Endothelial cell (in vitro differentiated cells): ENCODE measurements at regions not wholly inside any gene's neighbourhood (a gene's known extent, or its start where the extent isn't known, plus 50 kb on each side); places are given as distances from the start of the nearest gene placed in this dataset.

Experiments used
- DNase-seq: peaks from one replicate; pipeline ENCODE4 v3.0.0; 2021; ENCODE audit warnings: low spot score
- H3K27ac Mint-ChIP-seq: one replicate; pipeline ENCODE4 v1.8.0; 2021; ENCODE audit warnings: mixed read lengths, inconsistent platforms; ENCODE audit not compliant: unreplicated experiment
- H3K27me3 Mint-ChIP-seq: one replicate; pipeline ENCODE4 v1.8.0; 2021; ENCODE audit warnings: mild to moderate bottlenecking, moderate library complexity, mixed read lengths, inconsistent platforms; ENCODE audit not compliant: unreplicated experiment
- H3K36me3 Mint-ChIP-seq: one replicate; pipeline ENCODE4 v1.8.0; 2021; ENCODE audit warnings: mild to moderate bottlenecking, low read depth, mixed read lengths, inconsistent platforms; ENCODE audit not compliant: unreplicated experiment
- H3K4me1 Mint-ChIP-seq: one replicate; pipeline ENCODE4 v1.8.0; 2021; ENCODE audit warnings: mild to moderate bottlenecking, mixed read lengths, inconsistent platforms; ENCODE audit not compliant: unreplicated experiment
- H3K4me3 Mint-ChIP-seq: one replicate; pipeline ENCODE4 v1.8.0; 2021; ENCODE audit warnings: mild to moderate bottlenecking, mixed read lengths, inconsistent platforms; ENCODE audit not compliant: unreplicated experiment
- H3K9me3 Mint-ChIP-seq: one replicate; pipeline ENCODE4 v1.8.0; 2021; ENCODE audit warnings: mixed read lengths, inconsistent platforms; ENCODE audit not compliant: unreplicated experiment
- CTCF ChIP-seq: fragments of 200-600 bp; sonication (generic); IDR thresholded peaks from one replicate; pipeline ENCODE4 v1.5.0; 2021; ENCODE audit warnings: antibody characterized with exemption; ENCODE audit not compliant: unreplicated experiment

- Mint-ChIP-seq H3K36me3 (no peaks in the 10 kb centered on the region), H3K27me3 (no peaks in the 10 kb centered on the region), H3K27ac (no peak overlapping the region), H3K4me1 (peaks cover 9% of the 10 kb centered on the region), H3K9me3 (no peaks in the 10 kb centered on the region), H3K4me3 (no peak overlapping the region)
- DNase-seq = no peak
- TF ChIP-seq CTCF = no peak
These were observed 98.2 kb upstream of the NR2F2 start for GRCh38 chr15:96232335-96232734.

- Mint-ChIP-seq H3K36me3 (no peaks in the 10 kb centered on the region), H3K4me1 (peaks cover 9% of the 10 kb centered on the region), H3K9me3 (no peaks in the 10 kb centered on the region), H3K4me3 (no peak overlapping the region), H3K27ac (no peak overlapping the region), H3K27me3 (no peaks in the 10 kb centered on the region)
- TF ChIP-seq CTCF = no peak
- DNase-seq = no peak
These were observed 96.2 kb upstream of the NR2F2 start for GRCh38 chr15:96234109-96234892.

GRCh38 chr15:96237002-96237401 lies 93.5 kb upstream of the NR2F2 start:
- Mint-ChIP-seq H3K4me3 (no peak overlapping the region), H3K9me3 (no peaks in the 10 kb centered on the region), H3K27ac (no peak overlapping the region), H3K36me3 (no peaks in the 10 kb centered on the region), H3K4me1 (peaks cover 4% of the 10 kb centered on the region), H3K27me3 (no peaks in the 10 kb centered on the region)
- no peak for DNase-seq
- TF ChIP-seq CTCF = no peak

- Mint-ChIP-seq H3K27me3 (peaks cover 4% of the 10 kb centered on the region), H3K36me3 (no peaks in the 10 kb centered on the region), H3K4me3 (no peak overlapping the region), H3K27ac (no peak overlapping the region), H3K9me3 (no peaks in the 10 kb centered on the region), H3K4me1 (no peaks in the 10 kb centered on the region)
- TF ChIP-seq CTCF = no peak
- DNase-seq = no peak
These were observed 87.7 kb upstream of the NR2F2 start for GRCh38 chr15:96242761-96243160.

GRCh38 chr15:96243701-96244100 lies 86.8 kb upstream of the NR2F2 start:
- H3K36me3 Mint-ChIP-seq = no peaks in the 10 kb centered on the region
- no peak for TF ChIP-seq CTCF
- H3K4me3 Mint-ChIP-seq = no peak overlapping the region
- no peaks in the 10 kb centered on the region for H3K4me1 Mint-ChIP-seq
- no peak for DNase-seq
- peaks cover 4% of the 10 kb centered on the region for H3K27me3 Mint-ChIP-seq
- no peak overlapping the region for H3K27ac Mint-ChIP-seq
- H3K9me3 Mint-ChIP-seq = no peaks in the 10 kb centered on the region
